Stomach (tissue), 8 donors: ENCODE measurements at regions not wholly inside any gene's neighbourhood (a gene's known extent, or its start where the extent isn't known, plus 50 kb on each side); places are given as distances from the start of the nearest gene placed in this dataset.
"Not testable (repeated sequence)": the region's sequence is repeated elsewhere in the genome, so short reads cannot be mapped to it uniquely, and the experiment has no call there.

Experiments used
- DNase-seq, 2 donors: peaks; one replicate each; pipeline versions ENCODE4 v3.0.0 to v3.0.0-alpha.2; 2013 to 2019
- H3K27ac ChIP-seq, 5 donors: fragments of 200-600 bp in 4 of 5; sonication (generic) in 4 of 5; one replicate each; pipeline ENCODE4 v1.5.1; 2013 to 2019; ENCODE audit warnings: mild to moderate bottlenecking in 1 of 5, moderate library complexity in 1 of 5
- H3K27me3 ChIP-seq, 3 donors: fragments of 200-600 bp; sonication (generic); one replicate each; pipeline ENCODE4 v1.5.1; 2017 to 2019; ENCODE audit warnings: mixed run types in 1 of 3
- H3K36me3 ChIP-seq, 4 donors: fragments of 200-600 bp; sonication (generic); 1 replicate in 3 of 4; 2 replicates in 1 of 4; pipeline ENCODE4 v1.5.1; 2016 to 2019
- H3K4me1 ChIP-seq, 4 donors: fragments of 200-600 bp; sonication (generic); one replicate each; pipeline ENCODE4 v1.5.1; 2016 to 2019
- H3K4me3 ChIP-seq, 4 donors: fragments of 200-600 bp; sonication (generic) in 3 of 4; one replicate each; pipeline ENCODE4 v1.5.1; 2016 to 2019; ENCODE audit warnings: mild to moderate bottlenecking in 1 of 4
- H3K9me3 ChIP-seq, 4 donors: fragments of 200-600 bp; sonication (generic); one replicate each; pipeline ENCODE4 v1.5.1; 2016 to 2019
- EP300 ChIP-seq: sonication (generic); formaldehyde crosslinking; IDR thresholded peaks from one replicate; pipeline ENCODE4 v1.6.1; 2017; ENCODE audit warnings: antibody characterized with exemption
- POLR2A ChIP-seq, 4 donors: fragments of 450-650 bp; IDR thresholded peaks; one replicate each; pipeline ENCODE4 v1.6.1; 2016; ENCODE audit warnings: antibody characterized with exemption in 4 of 4, control low read depth in 2 of 4, mild to moderate bottlenecking in 1 of 4, moderate library complexity in 1 of 4
- POLR2AphosphoS5 ChIP-seq, 3 donors: sonication (generic); formaldehyde crosslinking; IDR thresholded peaks; one replicate each; pipeline ENCODE4 v1.6.1; 2016; ENCODE audit warnings: antibody characterized with exemption in 3 of 3
- WGBS, 5 donors: extraction: QIAGEN DNeasy Blood & Tissue Kit in 3 of 5; methylation state at CpG; one replicate each; pipeline versions ENCODE4 v1.1.5 to v1.1.7; 2013 to 2018; 5-methylcytosine and 5-hydroxymethylcytosine counted together
- intact Hi-C: fragments of 100-400 bp; cut with DNase I; formaldehyde crosslinking; loops from one replicate; pipeline ENCODE4 v1.15.1; 2023; ENCODE audit warnings: low total_unique reads
- TF ChIP-seq, protein P1 (sequence below), 7 experiments: fragments of 450-650 bp in 4 of 7; fragments of 200-600 bp in 3 of 7; sonication (generic) in 3 of 7; IDR thresholded peaks; one replicate each; pipeline ENCODE4 v1.5.1; 2016 to 2019; ENCODE audit warnings: antibody characterized with exemption in 7 of 7, control low read depth in 2 of 7, mild to moderate bottlenecking in 1 of 7
- donor health status: healthy with polysubstance abuse.
- donor health status: Bipolar disorder and iron deficiency.
- donor health status: healthy.

DNA sequence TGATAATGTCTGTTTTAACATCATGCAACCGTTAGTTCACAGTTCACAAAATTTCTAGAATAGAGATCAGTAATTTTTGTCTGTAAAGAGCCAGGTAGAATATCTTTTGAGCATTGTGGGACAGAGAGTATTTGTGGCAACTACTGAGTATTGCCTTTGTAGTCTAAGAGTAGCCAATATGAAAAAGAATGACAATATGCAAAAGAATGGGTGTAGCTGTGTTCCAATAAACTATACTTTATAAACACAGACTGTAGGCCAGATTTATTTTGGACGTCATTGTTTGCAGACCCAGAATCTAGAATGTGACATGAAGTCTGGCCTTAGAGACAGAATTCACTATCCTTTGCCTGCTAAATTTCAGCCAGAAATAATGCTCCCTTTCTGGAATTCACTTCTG lies 694.1 kb upstream of the MMS22L start:
- Histone ChIP-seq H3K36me3 (no peaks in the 10 kb centered on the region), H3K9me3 (no peaks in the 10 kb centered on the region), H3K4me1 (no peaks in the 10 kb centered on the region), H3K27me3 (no peaks in the 10 kb centered on the region), H3K4me3 (no peak overlapping the region), H3K27ac (no peak overlapping the region)
- intact Hi-C loops = no loop called here
- TF ChIP-seq, protein P1, sequence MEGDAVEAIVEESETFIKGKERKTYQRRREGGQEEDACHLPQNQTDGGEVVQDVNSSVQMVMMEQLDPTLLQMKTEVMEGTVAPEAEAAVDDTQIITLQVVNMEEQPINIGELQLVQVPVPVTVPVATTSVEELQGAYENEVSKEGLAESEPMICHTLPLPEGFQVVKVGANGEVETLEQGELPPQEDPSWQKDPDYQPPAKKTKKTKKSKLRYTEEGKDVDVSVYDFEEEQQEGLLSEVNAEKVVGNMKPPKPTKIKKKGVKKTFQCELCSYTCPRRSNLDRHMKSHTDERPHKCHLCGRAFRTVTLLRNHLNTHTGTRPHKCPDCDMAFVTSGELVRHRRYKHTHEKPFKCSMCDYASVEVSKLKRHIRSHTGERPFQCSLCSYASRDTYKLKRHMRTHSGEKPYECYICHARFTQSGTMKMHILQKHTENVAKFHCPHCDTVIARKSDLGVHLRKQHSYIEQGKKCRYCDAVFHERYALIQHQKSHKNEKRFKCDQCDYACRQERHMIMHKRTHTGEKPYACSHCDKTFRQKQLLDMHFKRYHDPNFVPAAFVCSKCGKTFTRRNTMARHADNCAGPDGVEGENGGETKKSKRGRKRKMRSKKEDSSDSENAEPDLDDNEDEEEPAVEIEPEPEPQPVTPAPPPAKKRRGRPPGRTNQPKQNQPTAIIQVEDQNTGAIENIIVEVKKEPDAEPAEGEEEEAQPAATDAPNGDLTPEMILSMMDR (IDR thresholded peaks at IDR 0.05) = no peak
- TF ChIP-seq POLR2AphosphoS5 (IDR thresholded peaks at IDR 0.05) (no peak), POLR2A (IDR thresholded peaks at IDR 0.05) (no peak), EP300 (no peak)
- no peak for DNase-seq
- WGBS, 5 donors = 32 to 49% (median 34%) methylated on average over 2 of the region's 2 CpGs

DNA sequence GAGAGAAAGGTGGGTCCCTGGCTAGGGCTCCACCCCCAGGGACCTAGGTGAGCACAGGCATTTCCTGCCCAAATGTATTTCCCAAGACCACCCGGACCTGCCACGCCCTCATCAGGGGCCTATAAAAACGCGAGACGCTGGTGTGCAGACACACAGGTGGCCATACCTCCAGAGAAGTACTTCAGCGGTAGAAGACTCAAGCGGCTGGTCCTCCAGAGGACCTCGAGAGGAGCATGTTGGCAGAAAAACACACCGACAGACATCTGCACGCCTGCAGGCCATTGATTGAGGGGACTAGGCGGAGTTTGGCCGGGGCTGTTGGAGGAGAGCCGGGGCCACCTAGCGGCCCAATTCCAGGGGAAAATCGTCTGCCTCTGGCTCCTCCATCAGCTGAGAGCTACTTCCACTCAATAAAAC lies 695.8 kb upstream of the MMS22L start:
- Histone ChIP-seq H3K36me3 (no peaks in the 10 kb centered on the region), H3K4me1 (no peaks in the 10 kb centered on the region), H3K27me3 (no peaks in the 10 kb centered on the region), H3K4me3 (no peak overlapping the region), H3K9me3 (no peaks in the 10 kb centered on the region), H3K27ac (no peak overlapping the region)
- no peak for TF ChIP-seq POLR2AphosphoS5 (IDR thresholded peaks at IDR 0.05)
- TF ChIP-seq EP300 = no peak
- no peak for TF ChIP-seq POLR2A (IDR thresholded peaks at IDR 0.05)
- TF ChIP-seq, protein P1 (IDR thresholded peaks at IDR 0.05) = no peak
- intact Hi-C loops = no loop called here
- DNase-seq = no peak
- 83 to 91% (median 90%) methylated on average over 15 of the region's 15 CpGs for WGBS, 5 donors

DNA sequence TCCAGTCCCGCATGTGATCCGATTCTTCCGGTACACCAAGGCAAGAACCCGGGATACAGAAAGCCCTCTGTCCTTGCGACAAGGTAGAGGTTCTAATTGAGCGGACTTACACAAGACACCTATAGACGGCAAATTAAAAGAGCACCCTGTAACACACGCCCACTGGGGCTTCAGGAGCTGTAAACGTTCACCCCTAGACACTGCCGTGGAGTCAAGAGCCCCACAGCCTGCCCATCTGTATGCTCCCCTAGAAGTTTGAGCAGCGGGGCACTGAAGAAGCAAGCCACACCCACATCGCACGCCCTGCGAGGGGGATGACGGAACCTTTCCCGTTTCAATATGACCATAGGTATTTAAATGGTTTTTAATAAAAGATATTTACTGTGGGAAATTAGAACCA lies 696.3 kb upstream of the MMS22L start:
- 93 to 96% (median 95%) methylated on average over 14 to 16 of the region's 16 CpGs for WGBS, 5 donors
- H3K27me3 ChIP-seq, H3K36me3 ChIP-seq, intact Hi-C loops, H3K9me3 ChIP-seq, H3K4me3 ChIP-seq, H3K27ac ChIP-seq, H3K4me1 ChIP-seq, DNase-seq: not testable (repeated sequence)

DNA sequence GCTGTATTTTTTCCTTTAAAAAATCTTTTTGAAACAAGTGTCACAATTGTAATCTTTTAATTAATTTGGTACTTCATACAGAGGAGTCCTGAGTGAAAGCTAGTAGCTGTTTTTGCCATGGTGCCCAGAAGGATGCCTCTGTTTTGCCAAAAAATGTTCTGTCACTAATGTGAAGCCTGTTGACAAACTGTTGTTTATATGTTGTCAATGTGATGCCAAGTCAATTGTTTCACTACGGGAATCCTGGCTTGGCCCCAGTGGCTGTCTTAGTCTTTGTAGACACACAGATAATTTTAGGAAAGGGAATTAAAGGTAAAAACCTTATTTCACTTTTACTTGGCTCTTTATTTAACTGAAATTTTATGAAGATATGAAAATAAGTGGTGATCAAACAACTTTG lies 706.4 kb upstream of the MMS22L start:
- no peaks in the 10 kb centered on the region for H3K9me3 ChIP-seq
- intact Hi-C loops = no loop called here
- H3K27ac ChIP-seq = no peak overlapping the region
- H3K36me3 ChIP-seq = no peaks in the 10 kb centered on the region
- no peak for DNase-seq
- 23 to 38% (median 33%) methylated on average over 1 of the region's 1 CpG for WGBS, 5 donors
- no peak overlapping the region for H3K4me3 ChIP-seq
- no peak for TF ChIP-seq POLR2AphosphoS5 (IDR thresholded peaks at IDR 0.05)
- no peak for TF ChIP-seq EP300
- TF ChIP-seq, protein P1 (IDR thresholded peaks at IDR 0.05) = no peak
- H3K27me3 ChIP-seq = no peaks in the 10 kb centered on the region
- H3K4me1 ChIP-seq = no peaks in the 10 kb centered on the region

DNA sequence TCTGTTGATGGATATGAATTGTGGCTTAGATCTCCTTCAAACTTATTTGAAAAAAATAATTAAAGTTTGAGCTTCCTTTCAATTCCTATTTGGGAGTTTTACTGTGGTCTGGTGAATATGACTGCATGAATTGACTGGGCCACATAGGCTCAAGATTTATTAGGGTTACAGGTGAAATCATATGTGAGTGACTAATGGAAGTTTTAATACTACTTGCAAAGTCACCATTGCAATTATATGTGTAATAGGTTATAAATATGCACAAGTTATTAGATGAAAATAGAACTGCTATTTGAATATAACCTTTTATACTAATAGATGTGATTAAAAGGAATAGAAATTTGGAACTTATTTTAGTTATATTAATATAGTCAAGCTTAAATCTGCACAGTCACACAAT lies 712.1 kb upstream of the MMS22L start:
- no peak overlapping the region for H3K27ac ChIP-seq
- H3K4me3 ChIP-seq = no peak overlapping the region
- intact Hi-C loops = no loop called here
- H3K4me1 ChIP-seq = no peaks in the 10 kb centered on the region
- TF ChIP-seq POLR2A (IDR thresholded peaks at IDR 0.05) (no peak), POLR2AphosphoS5 (IDR thresholded peaks at IDR 0.05) (no peak)
- no peaks in the 10 kb centered on the region for H3K36me3 ChIP-seq
- no peak for DNase-seq
- H3K27me3 ChIP-seq = no peaks in the 10 kb centered on the region
- no peaks in the 10 kb centered on the region for H3K9me3 ChIP-seq

DNA sequence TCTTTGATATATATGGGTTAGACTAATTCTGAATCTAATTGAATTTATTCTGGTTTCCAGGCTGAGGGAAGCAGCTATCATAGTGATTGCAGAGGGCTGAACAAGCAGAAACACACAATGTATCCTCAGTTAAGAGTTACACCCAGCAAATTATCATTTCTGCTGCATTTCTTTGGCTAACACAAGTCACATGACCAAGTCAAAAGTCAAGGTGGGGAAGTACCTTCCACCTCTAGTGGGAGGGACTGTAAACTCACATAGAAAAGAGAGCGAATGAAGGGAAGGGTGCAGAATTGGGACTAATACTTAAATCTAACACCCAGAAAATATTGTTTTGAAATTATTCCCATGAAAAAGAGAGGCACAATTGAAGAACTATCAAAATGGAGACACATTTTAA lies 719.7 kb upstream of the MMS22L start:
- Histone ChIP-seq H3K36me3 (no peaks in the 10 kb centered on the region), H3K9me3 (no peaks in the 10 kb centered on the region), H3K27me3 (no peaks in the 10 kb centered on the region), H3K4me3 (no peak overlapping the region), H3K27ac (no peak overlapping the region), H3K4me1 (no peaks in the 10 kb centered on the region)
- DNase-seq = no peak
- intact Hi-C loops = no loop called here
- WGBS, 5 donors = 86 to 100% (median 97%) methylated on average over 1 of the region's 1 CpG
- TF ChIP-seq POLR2A (IDR thresholded peaks at IDR 0.05) = no peak
